HG03066 (cell line): ENCODE measurements at regions not wholly inside any gene's neighbourhood (a gene's known extent, or its start where the extent isn't known, plus 50 kb on each side); places are given as distances from the start of the nearest gene placed in this dataset.

Experiments
- ATAC-seq: cut with Tn5 transposase; IDR thresholded peaks from one replicate; pipeline ENCODE4 v1.9.1; 2021; ENCODE audit warnings: low read depth; ENCODE audit not compliant: unreplicated experiment

- ATAC-seq = no peak
Measured at GRCh38 chr7:32152576-32152975, 82.4 kb upstream of the PDE1C start.

DNA sequence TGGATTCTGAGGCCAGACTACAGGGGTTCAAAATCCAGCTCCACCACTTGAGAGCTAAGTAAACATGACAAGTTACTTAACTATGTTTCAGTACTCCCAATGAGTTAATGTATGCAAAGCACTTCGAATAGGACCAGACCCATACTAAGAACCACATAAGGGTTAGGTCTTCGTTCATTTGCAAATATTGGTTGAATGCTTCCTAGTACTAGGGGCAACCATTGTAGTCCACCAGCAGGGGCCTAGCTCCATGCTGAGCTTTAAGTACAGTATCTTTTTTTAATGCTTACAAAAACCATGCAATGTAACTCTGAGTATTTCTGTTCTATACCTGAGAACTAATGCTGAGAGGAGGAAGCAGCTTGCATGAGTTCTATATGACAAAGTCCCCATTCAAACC is 80.4 kb upstream of the PDE1C start:
- ATAC-seq = no peak

GRCh38 chr7:32150039-32150438 is 79.8 kb upstream of the PDE1C start:
- no peak for ATAC-seq

- no peak for ATAC-seq
Measured at GRCh38 chr7:32147546-32148268, 77.5 kb upstream of the PDE1C start.

- ATAC-seq = no peak
Measured at GRCh38 chr7:32145911-32146310, 75.7 kb upstream of the PDE1C start.

DNA sequence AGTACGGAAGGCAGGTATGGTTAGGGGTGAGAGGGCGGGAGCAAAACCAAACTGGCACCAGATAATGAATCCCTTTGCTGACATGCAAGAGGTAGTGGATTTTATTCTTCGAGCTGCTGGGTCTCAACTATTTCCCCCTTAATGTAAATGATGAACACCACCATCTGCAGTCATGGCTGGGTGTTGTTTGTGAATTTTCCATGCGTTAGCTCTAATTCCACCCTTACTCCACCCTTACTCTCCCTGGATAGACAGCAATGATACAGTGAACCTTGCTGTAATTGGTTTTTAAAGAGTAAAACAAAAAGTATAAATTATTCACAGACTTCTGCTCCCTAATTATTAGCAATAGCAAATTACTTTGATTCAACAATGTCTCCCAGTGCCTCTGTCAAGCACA is 74.5 kb upstream of the PDE1C start:
- ATAC-seq = no peak

DNA sequence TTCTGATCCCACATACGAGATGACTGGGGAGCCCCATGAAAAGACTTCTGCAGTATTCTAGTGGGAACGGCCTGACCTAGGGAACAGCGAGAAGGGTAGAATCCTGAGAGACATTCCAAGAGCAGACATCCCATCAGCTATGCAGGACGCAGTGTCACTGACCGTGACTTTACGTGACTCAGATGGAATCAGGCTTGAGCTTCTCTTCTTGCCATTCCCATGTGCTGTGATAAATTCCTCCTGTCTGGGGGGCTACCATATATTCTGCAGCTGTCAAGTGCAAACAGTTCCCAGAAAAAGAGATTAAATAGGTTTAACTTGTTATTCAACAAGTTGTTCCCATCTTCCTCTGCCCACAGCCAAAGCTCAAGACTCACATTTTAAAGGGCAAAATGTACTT is 73.1 kb upstream of the PDE1C start:
- ATAC-seq = no peak

DNA sequence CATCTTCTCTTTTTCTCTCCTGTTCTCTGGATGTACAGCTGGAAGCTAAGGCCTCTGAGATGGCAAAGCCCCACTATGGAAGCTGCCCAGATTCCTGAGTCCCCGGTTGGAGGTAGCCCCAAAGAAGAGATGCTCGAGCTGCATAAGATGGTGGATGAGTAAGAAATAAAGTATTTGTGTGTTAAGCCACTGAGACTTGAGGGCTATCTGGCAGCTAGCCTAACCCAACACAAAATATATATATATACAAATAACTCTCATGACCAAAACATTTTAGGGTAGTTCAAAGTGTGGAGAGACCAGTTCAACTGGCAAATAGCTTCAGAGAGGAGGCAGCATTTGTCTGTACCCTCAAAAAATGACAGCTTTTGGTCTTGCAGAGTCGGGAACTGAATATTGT is 72.4 kb upstream of the PDE1C start:
- no peak for ATAC-seq

DNA sequence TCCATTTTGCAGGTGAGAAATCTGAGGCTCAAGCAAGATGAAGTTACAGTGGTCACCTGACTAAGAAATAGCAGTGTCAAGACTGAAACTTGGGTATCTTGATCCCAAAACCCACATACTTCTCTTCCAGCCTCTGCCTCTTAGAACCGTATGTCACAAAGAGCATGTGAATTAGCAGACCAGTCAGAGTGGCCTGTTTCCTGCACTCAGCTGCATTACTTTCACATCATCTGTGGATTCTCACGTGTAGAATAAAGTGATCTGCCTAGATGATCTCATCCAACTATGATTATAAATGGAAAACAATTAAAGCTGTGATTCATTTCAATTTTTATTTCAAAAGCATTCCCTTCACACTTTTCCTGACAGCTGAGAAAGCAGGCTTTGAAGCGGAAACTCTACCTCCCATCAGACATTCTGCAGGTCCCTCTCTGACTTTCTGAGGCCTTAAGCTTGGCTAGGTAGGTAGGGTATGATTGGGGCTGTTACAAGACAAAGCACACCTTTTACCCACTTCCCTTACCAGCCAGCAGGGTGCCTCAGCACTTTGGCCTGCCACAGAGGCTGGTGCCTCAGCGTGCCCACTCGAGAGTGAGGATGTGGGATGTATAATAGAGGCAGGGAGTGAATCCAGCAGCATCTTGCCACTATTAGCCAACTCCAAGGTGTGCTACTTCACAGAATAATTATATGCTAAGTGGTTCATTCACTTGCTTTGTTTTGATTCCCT is 70.2 kb upstream of the PDE1C start:
- ATAC-seq = no peak

DNA sequence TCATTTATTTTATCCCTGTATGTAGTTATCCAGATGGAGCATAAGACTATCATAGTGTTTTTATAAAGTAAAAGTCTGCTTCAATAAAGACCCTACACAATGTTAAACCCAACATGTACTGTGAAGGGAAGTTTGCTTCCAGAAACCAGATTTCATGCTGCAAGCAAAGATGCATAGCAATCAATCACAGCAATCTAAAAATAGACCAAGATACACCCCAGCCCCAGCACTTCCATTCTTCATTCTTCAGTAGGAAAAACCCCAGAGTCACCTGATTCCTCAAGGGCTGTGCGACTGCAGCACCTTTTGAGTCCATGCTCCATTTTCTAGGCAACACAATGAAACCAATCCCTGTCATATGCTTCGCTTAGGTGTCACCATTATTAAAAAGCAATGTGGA is 66.9 kb upstream of the PDE1C start:
- no peak for ATAC-seq

DNA sequence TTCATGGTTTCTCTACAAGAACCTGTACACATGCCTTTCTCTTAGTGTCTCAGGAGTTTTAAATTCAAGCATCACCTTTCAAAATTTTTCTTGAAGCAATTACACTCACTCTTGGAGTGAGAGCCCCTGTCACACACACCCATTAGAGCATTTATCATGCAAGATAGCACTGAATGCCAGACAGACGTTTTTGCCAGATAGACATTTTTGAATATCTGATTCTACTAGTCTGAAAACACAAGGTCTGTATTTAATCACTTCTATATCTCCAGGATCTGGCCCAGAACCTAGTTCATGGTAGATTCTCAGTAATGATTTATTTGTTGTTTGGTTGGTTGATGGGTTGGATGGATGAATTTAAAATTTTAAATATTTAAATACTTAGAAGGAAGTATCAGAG is 60.9 kb upstream of the PDE1C start:
- no peak for ATAC-seq

DNA sequence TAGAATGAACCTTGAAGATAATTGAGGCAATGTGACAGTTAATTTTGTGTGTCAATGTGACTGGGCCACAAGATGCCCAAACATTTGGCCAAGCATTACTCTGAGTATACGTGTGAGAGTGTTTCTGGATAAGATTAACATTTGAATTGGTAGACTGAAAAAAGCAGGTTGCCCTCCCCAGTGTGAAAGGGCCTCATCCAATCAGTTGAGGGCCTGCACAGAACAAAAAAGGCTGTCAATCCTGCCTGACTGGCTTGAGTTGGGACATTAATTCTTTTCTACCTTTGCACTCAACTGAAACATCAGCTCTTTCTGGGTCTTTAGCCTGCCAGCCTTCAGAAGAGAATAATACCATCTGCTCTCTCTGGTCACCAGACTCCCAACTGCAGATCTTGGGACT is 56.6 kb upstream of the PDE1C start:
- ATAC-seq = no peak
